ENCODE measurements at regions not wholly inside any gene's neighbourhood (a gene's known extent, or its start where the extent isn't known, plus 50 kb on each side); places are given as distances from the start of the nearest gene placed in this dataset.

DNA sequence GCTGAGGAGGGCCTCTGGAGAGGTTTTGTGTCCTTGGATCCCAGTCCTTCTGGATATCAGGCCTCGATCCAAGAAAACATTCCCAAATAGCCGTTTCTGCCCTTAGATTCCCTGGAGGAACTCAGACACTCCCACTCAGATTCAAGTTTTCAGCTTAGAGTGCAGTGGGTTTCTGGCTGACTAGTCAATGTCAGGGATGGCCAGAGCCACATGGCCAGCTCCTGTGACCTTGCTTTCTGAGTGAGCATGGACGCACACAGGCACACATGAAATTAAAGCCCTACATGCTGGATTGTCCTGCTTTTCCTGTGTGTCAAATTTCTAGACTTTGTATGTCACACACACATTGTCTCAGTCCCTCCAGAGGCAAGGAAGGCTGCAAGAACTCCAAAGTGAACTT, 86.2 kb downstream of the TNFAIP2 start:
- H3K4me3 Mint-ChIP-seq (ENCODE audit: low read depth), result no peak overlapping the region
- H3K27ac Mint-ChIP-seq, result no peak overlapping the region
- H3K9me3 Mint-ChIP-seq (ENCODE audit: low read depth), result no peaks in the 10 kb centered on the region
- TF ChIP-seq, protein P1, sequence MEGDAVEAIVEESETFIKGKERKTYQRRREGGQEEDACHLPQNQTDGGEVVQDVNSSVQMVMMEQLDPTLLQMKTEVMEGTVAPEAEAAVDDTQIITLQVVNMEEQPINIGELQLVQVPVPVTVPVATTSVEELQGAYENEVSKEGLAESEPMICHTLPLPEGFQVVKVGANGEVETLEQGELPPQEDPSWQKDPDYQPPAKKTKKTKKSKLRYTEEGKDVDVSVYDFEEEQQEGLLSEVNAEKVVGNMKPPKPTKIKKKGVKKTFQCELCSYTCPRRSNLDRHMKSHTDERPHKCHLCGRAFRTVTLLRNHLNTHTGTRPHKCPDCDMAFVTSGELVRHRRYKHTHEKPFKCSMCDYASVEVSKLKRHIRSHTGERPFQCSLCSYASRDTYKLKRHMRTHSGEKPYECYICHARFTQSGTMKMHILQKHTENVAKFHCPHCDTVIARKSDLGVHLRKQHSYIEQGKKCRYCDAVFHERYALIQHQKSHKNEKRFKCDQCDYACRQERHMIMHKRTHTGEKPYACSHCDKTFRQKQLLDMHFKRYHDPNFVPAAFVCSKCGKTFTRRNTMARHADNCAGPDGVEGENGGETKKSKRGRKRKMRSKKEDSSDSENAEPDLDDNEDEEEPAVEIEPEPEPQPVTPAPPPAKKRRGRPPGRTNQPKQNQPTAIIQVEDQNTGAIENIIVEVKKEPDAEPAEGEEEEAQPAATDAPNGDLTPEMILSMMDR (IDR thresholded peaks at IDR 0.05; ENCODE audit: unreplicated experiment), result no peak
- peaks cover 2% of the 10 kb centered on the region for H3K36me3 Mint-ChIP-seq (ENCODE audit: insufficient read depth)
- no peak for DNase-seq (ENCODE audit: low spot score, unreplicated experiment)
- peaks cover 29% of the 10 kb centered on the region for H3K27me3 Mint-ChIP-seq
- peaks cover 7% of the 10 kb centered on the region for H3K4me1 Mint-ChIP-seq (ENCODE audit: low read depth)

DNA sequence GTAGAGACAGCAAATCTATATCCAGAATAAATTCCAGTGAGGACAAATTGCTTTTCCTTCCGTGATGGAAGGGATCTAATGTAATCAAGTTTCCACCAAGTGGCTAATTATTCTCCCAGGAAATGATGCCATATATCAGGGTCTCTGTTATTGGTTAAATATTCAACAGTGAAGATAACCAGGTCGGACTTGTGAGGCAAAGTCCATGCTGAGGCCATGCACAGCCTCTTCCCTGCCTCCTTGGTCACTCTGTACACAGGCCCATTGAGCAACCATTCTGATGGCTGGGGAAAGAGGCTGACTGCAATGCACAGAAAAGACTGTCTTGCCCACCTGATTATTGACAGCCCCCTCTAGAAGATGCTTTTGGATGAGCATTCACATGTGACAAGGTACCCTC, 90.1 kb downstream of the TNFAIP2 start:
- H3K4me3 Mint-ChIP-seq (ENCODE audit: low read depth), result no peak overlapping the region
- TF ChIP-seq, protein P1 (IDR thresholded peaks at IDR 0.05; ENCODE audit: unreplicated experiment), result no peak

DNA sequence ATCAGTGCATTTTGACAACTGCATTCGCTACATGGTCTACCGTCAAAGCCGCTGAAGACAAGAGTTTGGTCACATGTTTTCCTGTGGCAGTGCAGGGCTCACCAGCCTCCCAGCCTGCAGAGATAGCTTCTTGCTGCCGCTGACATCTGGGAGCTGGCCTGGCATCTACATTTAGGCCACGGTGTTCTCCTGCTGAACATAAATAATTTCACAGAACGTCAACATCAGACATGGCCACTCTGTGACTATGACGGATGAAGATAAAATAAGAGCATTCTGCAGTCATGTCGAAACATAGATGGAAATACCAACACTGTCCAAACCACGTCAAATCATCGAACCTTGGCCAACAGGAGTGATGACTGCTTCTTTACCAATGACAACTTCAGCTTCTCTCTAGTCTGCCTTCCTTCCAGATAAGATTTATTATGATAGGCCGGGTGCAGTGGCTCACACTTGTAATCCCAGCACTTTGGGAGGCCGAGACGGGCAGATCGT, 91.2 kb downstream of the TNFAIP2 start:
- Mint-ChIP-seq H3K27ac (no peak overlapping the region), H3K9me3 (ENCODE audit: low read depth) (no peaks in the 10 kb centered on the region), H3K4me1 (ENCODE audit: low read depth) (peaks cover 5% of the 10 kb centered on the region), H3K4me3 (ENCODE audit: low read depth) (no peak overlapping the region), H3K36me3 (ENCODE audit: insufficient read depth) (peaks cover 2% of the 10 kb centered on the region), H3K27me3 (peaks cover 25% of the 10 kb centered on the region)
- TF ChIP-seq, protein P1 (IDR thresholded peaks at IDR 0.05; ENCODE audit: unreplicated experiment), result no peak
- no peak for DNase-seq (ENCODE audit: low spot score, unreplicated experiment)

More for the DNA sequence above, 90.1 kb downstream of the TNFAIP2 start:
- Mint-ChIP-seq H3K36me3 (ENCODE audit: insufficient read depth) (peaks cover 2% of the 10 kb centered on the region), H3K4me1 (ENCODE audit: low read depth) (peaks cover 7% of the 10 kb centered on the region), H3K27ac (no peak overlapping the region), H3K27me3 (peaks cover 29% of the 10 kb centered on the region), H3K9me3 (ENCODE audit: low read depth) (no peaks in the 10 kb centered on the region)
- DNase-seq (ENCODE audit: low spot score, unreplicated experiment), result no peak

DNA sequence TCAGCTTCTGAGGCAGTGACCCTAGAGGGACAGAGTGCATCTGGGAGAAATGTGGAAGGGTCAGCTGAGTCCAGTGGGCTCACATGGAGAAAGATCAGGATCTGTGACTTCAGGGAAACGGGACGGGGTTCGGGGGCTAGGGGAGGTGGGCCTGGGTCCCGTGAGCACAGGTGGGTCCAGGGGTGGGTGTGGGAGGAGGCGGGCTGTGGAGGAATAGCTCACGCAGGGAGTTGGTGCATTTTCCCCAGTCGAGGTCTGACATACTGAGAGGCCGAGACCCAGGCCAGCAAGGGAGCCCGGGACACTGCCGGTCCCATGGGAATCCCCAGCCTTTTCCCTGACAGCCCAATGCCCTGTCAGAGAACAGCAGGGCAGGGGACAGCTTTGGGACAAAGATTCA, 93.1 kb downstream of the TNFAIP2 start:
- Mint-ChIP-seq H3K9me3 (ENCODE audit: low read depth) (no peaks in the 10 kb centered on the region), H3K27ac (no peak overlapping the region)

DNA sequence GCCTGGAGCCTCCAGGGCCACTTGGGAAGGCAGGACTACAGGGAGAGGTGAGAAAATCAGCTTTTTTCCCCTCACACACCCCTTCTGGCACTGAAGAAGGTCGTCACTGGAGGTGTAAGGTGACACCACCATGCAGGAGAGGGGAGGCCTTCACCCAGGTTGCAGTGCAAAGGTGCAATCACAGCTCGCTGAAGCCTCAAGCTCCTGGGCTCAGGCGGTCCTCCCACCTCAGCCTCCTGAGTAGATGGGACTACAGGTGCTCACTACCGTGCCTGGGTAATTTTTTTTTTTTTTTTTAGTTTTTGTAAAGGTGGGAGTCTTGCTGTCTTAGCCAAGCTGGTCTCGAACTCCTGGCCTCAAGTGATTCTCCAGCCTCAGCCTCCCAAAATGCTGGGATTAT, 93.6 kb downstream of the TNFAIP2 start:
- H3K9me3 Mint-ChIP-seq (ENCODE audit: low read depth), result no peaks in the 10 kb centered on the region

More for the DNA sequence above, 93.1 kb downstream of the TNFAIP2 start:
- DNase-seq (ENCODE audit: low spot score, unreplicated experiment), result no peak
- H3K4me1 Mint-ChIP-seq (ENCODE audit: low read depth), result peaks cover 6% of the 10 kb centered on the region
- no peak overlapping the region for H3K4me3 Mint-ChIP-seq (ENCODE audit: low read depth)
- peaks cover 2% of the 10 kb centered on the region for H3K36me3 Mint-ChIP-seq (ENCODE audit: insufficient read depth)
- H3K27me3 Mint-ChIP-seq, result peaks cover 29% of the 10 kb centered on the region
- TF ChIP-seq, protein P1 (IDR thresholded peaks at IDR 0.05; ENCODE audit: unreplicated experiment), result no peak

More for the DNA sequence above, 93.6 kb downstream of the TNFAIP2 start:
- Mint-ChIP-seq H3K4me1 (ENCODE audit: low read depth) (peaks cover 6% of the 10 kb centered on the region), H3K4me3 (ENCODE audit: low read depth) (no peak overlapping the region), H3K27ac (no peak overlapping the region), H3K27me3 (peaks cover 34% of the 10 kb centered on the region), H3K36me3 (ENCODE audit: insufficient read depth) (peaks cover 2% of the 10 kb centered on the region)
- no peak for DNase-seq (ENCODE audit: low spot score, unreplicated experiment)
- TF ChIP-seq, protein P1 (IDR thresholded peaks at IDR 0.05; ENCODE audit: unreplicated experiment), result no peak
